Mucosa of stomach (tissue), 1 donor: ENCODE measurements at regions not wholly inside any gene's neighbourhood (a gene's known extent, or its start where the extent isn't known, plus 50 kb on each side); places are given as distances from the start of the nearest gene placed in this dataset.

Source experiments
- H3K27me3 ChIP-seq: one replicate; pipeline ENCODE4 v1.7.0; 2013; ENCODE audit warnings: mild to moderate bottlenecking, low read length; ENCODE audit not compliant: control insufficient read depth, insufficient read depth
- H3K36me3 ChIP-seq: one replicate; pipeline ENCODE4 v1.7.0; 2013; ENCODE audit warnings: low read length; ENCODE audit not compliant: control insufficient read depth, insufficient read depth
- H3K4me1 ChIP-seq: one replicate; pipeline ENCODE4 v1.7.0; 2013; ENCODE audit warnings: mild to moderate bottlenecking, low read length; ENCODE audit not compliant: control insufficient read depth, insufficient read depth
- H3K4me3 ChIP-seq: one replicate; pipeline ENCODE4 v1.7.0; 2013; ENCODE audit warnings: low read length
- H3K9ac ChIP-seq: one replicate; pipeline ENCODE4 v1.7.0; 2013; ENCODE audit warnings: mild to moderate bottlenecking, low read length, moderate library complexity
- H3K9me3 ChIP-seq: one replicate; pipeline ENCODE4 v1.7.0; 2013; ENCODE audit warnings: mild to moderate bottlenecking, low read length, moderate library complexity; ENCODE audit not compliant: control insufficient read depth
- donor health status: Pancreatic carcinoma.

- Histone ChIP-seq H3K4me3 (no peak overlapping the region), H3K9me3 (no peaks in the 10 kb centered on the region), H3K36me3 (no peaks in the 10 kb centered on the region), H3K27me3 (no peaks in the 10 kb centered on the region), H3K4me1 (no peaks in the 10 kb centered on the region), H3K9ac (no peak overlapping the region)
Observed at GRCh38 chr14:71607056-71607455, 325.2 kb upstream of the RGS6 start.

- Histone ChIP-seq H3K36me3 (no peaks in the 10 kb centered on the region), H3K9ac (no peak overlapping the region), H3K4me1 (no peaks in the 10 kb centered on the region), H3K27me3 (no peaks in the 10 kb centered on the region), H3K9me3 (no peaks in the 10 kb centered on the region), H3K4me3 (no peak overlapping the region)
Observed at GRCh38 chr14:71610149-71610548, 322.1 kb upstream of the RGS6 start.

GRCh38 chr14:71610797-71611196 lies 321.4 kb upstream of the RGS6 start:
- no peak overlapping the region for H3K4me3 ChIP-seq
- no peak overlapping the region for H3K9ac ChIP-seq
- H3K27me3 ChIP-seq: no peaks in the 10 kb centered on the region

GRCh38 chr14:71613168-71613567 lies 319.1 kb upstream of the RGS6 start:
- H3K4me1 ChIP-seq: no peaks in the 10 kb centered on the region
- H3K27me3 ChIP-seq: no peaks in the 10 kb centered on the region
- H3K9ac ChIP-seq: no peak overlapping the region
- no peaks in the 10 kb centered on the region for H3K36me3 ChIP-seq
- no peak overlapping the region for H3K4me3 ChIP-seq
- H3K9me3 ChIP-seq: no peaks in the 10 kb centered on the region

More at GRCh38 chr14:71610797-71611196, 321.4 kb upstream of the RGS6 start:
- Histone ChIP-seq H3K36me3 (no peaks in the 10 kb centered on the region), H3K9me3 (no peaks in the 10 kb centered on the region), H3K4me1 (no peaks in the 10 kb centered on the region)

GRCh38 chr14:71616013-71616412 lies 316.2 kb upstream of the RGS6 start:
- no peak overlapping the region for H3K9ac ChIP-seq
- H3K4me3 ChIP-seq: no peak overlapping the region
- H3K27me3 ChIP-seq: no peaks in the 10 kb centered on the region
- H3K4me1 ChIP-seq: no peaks in the 10 kb centered on the region
- H3K9me3 ChIP-seq: no peaks in the 10 kb centered on the region
- no peaks in the 10 kb centered on the region for H3K36me3 ChIP-seq

GRCh38 chr14:71618047-71618446 lies 314.2 kb upstream of the RGS6 start:
- Histone ChIP-seq H3K9ac (no peak overlapping the region), H3K27me3 (no peaks in the 10 kb centered on the region), H3K4me3 (no peak overlapping the region), H3K9me3 (no peaks in the 10 kb centered on the region), H3K4me1 (no peaks in the 10 kb centered on the region), H3K36me3 (no peaks in the 10 kb centered on the region)

GRCh38 chr14:71618716-71619115 lies 313.5 kb upstream of the RGS6 start:
- H3K4me1 ChIP-seq: no peaks in the 10 kb centered on the region
- no peak overlapping the region for H3K4me3 ChIP-seq
- H3K36me3 ChIP-seq: no peaks in the 10 kb centered on the region
- no peaks in the 10 kb centered on the region for H3K27me3 ChIP-seq
- no peak overlapping the region for H3K9ac ChIP-seq
- H3K9me3 ChIP-seq: no peaks in the 10 kb centered on the region

- H3K36me3 ChIP-seq: no peaks in the 10 kb centered on the region
- no peaks in the 10 kb centered on the region for H3K9me3 ChIP-seq
- H3K9ac ChIP-seq: no peak overlapping the region
- no peaks in the 10 kb centered on the region for H3K4me1 ChIP-seq
- no peaks in the 10 kb centered on the region for H3K27me3 ChIP-seq
- no peak overlapping the region for H3K4me3 ChIP-seq
Observed at GRCh38 chr14:71619472-71619871, 312.8 kb upstream of the RGS6 start.

- Histone ChIP-seq H3K4me3 (no peak overlapping the region), H3K36me3 (no peaks in the 10 kb centered on the region), H3K9me3 (no peaks in the 10 kb centered on the region), H3K4me1 (no peaks in the 10 kb centered on the region), H3K27me3 (no peaks in the 10 kb centered on the region), H3K9ac (no peak overlapping the region)
Observed at GRCh38 chr14:71620401-71620800, 311.8 kb upstream of the RGS6 start.

- Histone ChIP-seq H3K4me1 (no peaks in the 10 kb centered on the region), H3K9me3 (no peaks in the 10 kb centered on the region), H3K36me3 (no peaks in the 10 kb centered on the region), H3K27me3 (no peaks in the 10 kb centered on the region), H3K4me3 (no peak overlapping the region), H3K9ac (no peak overlapping the region)
Observed at GRCh38 chr14:71621276-71621675, 311.0 kb upstream of the RGS6 start.

GRCh38 chr14:71621980-71622605 lies 310.1 kb upstream of the RGS6 start:
- Histone ChIP-seq H3K9ac (no peak overlapping the region), H3K27me3 (no peaks in the 10 kb centered on the region), H3K4me1 (no peaks in the 10 kb centered on the region), H3K9me3 (no peaks in the 10 kb centered on the region), H3K4me3 (no peak overlapping the region), H3K36me3 (no peaks in the 10 kb centered on the region)

GRCh38 chr14:71623939-71624338 lies 308.3 kb upstream of the RGS6 start:
- H3K27me3 ChIP-seq: no peaks in the 10 kb centered on the region
- H3K9me3 ChIP-seq: no peaks in the 10 kb centered on the region
- H3K36me3 ChIP-seq: no peaks in the 10 kb centered on the region
- no peak overlapping the region for H3K4me3 ChIP-seq
- no peak overlapping the region for H3K9ac ChIP-seq
- no peaks in the 10 kb centered on the region for H3K4me1 ChIP-seq

GRCh38 chr14:71625175-71625574 lies 307.1 kb upstream of the RGS6 start:
- H3K4me3 ChIP-seq: no peak overlapping the region
- no peak overlapping the region for H3K9ac ChIP-seq
- H3K27me3 ChIP-seq: no peaks in the 10 kb centered on the region
- H3K36me3 ChIP-seq: no peaks in the 10 kb centered on the region
- H3K9me3 ChIP-seq: no peaks in the 10 kb centered on the region
- H3K4me1 ChIP-seq: no peaks in the 10 kb centered on the region
